GM19468 (cell line): ENCODE measurements at regions not wholly inside any gene's neighbourhood (a gene's known extent, or its start where the extent isn't known, plus 50 kb on each side); places are given as distances from the start of the nearest gene placed in this dataset.
A peak's percentile ranks its signal among the peaks of the same experiment; 100 is the strongest.
"Not testable (repeated sequence)": the region's sequence is repeated elsewhere in the genome, so short reads cannot be mapped to it uniquely, and the experiment has no call there.

Source experiments
- ATAC-seq: cut with Tn5 transposase; IDR thresholded peaks from one replicate; pipeline ENCODE4 v1.9.1; 2021; ENCODE audit warnings: mild to moderate bottlenecking, moderate library complexity, moderate number of reproducible peaks; ENCODE audit not compliant: unreplicated experiment; ENCODE audit errors: extremely low read depth

GRCh38 chr4:138437263-138437851 lies 195.2 kb upstream of the SLC7A11 start:
- ATAC-seq = no peak

- not testable (repeated sequence) for ATAC-seq
These were observed 193.6 kb upstream of the SLC7A11 start for GRCh38 chr4:138435733-138436132.

- ATAC-seq = not testable (repeated sequence)
These were observed 192.9 kb upstream of the SLC7A11 start for GRCh38 chr4:138435046-138435445.

GRCh38 chr4:138428611-138429010 lies 186.5 kb upstream of the SLC7A11 start:
- ATAC-seq = no peak

- no peak for ATAC-seq
These were observed 184.6 kb upstream of the SLC7A11 start for GRCh38 chr4:138426786-138427185.

- ATAC-seq = no peak
These were observed 178.3 kb upstream of the SLC7A11 start for GRCh38 chr4:138420471-138420870.

GRCh38 chr4:138414202-138414601 lies 172.1 kb upstream of the SLC7A11 start:
- ATAC-seq = no peak

GRCh38 chr4:138413273-138413672 lies 171.1 kb upstream of the SLC7A11 start:
- ATAC-seq = no peak

GRCh38 chr4:138412847-138413246 lies 170.7 kb upstream of the SLC7A11 start:
- no peak for ATAC-seq

- no peak for ATAC-seq
These were observed 168.1 kb upstream of the SLC7A11 start for GRCh38 chr4:138410266-138410665.

GRCh38 chr4:138409670-138410069 lies 167.5 kb upstream of the SLC7A11 start:
- no peak for ATAC-seq

- no peak for ATAC-seq
These were observed 166.6 kb upstream of the SLC7A11 start for GRCh38 chr4:138408758-138409157.

GRCh38 chr4:138407329-138407728 lies 165.2 kb upstream of the SLC7A11 start:
- ATAC-seq = no peak

GRCh38 chr4:138406876-138407275 lies 164.7 kb upstream of the SLC7A11 start:
- ATAC-seq = no peak

GRCh38 chr4:138405934-138406567 lies 163.9 kb upstream of the SLC7A11 start:
- peak; percentile 61 for ATAC-seq

GRCh38 chr4:138405466-138405891 lies 163.3 kb upstream of the SLC7A11 start:
- peak; percentile 23 for ATAC-seq

- ATAC-seq = no peak
These were observed 162.7 kb upstream of the SLC7A11 start for GRCh38 chr4:138404801-138405200.

- no peak for ATAC-seq
These were observed 162.1 kb upstream of the SLC7A11 start for GRCh38 chr4:138404251-138404650.

- ATAC-seq = no peak
These were observed 159.2 kb upstream of the SLC7A11 start for GRCh38 chr4:138401334-138401733.

GRCh38 chr4:138400543-138400942 lies 158.4 kb upstream of the SLC7A11 start:
- no peak for ATAC-seq

GRCh38 chr4:138400066-138400465 lies 157.9 kb upstream of the SLC7A11 start:
- ATAC-seq = no peak

- no peak for ATAC-seq
These were observed 156.9 kb upstream of the SLC7A11 start for GRCh38 chr4:138399081-138399480.
